ENCODE measurements at regions not wholly inside any gene's neighbourhood (a gene's known extent, or its start where the extent isn't known, plus 50 kb on each side); places are given as distances from the start of the nearest gene placed in this dataset.
"Not testable (repeated sequence)": the region's sequence is repeated elsewhere in the genome, so short reads cannot be mapped to it uniquely, and the experiment has no call there.

DNA sequence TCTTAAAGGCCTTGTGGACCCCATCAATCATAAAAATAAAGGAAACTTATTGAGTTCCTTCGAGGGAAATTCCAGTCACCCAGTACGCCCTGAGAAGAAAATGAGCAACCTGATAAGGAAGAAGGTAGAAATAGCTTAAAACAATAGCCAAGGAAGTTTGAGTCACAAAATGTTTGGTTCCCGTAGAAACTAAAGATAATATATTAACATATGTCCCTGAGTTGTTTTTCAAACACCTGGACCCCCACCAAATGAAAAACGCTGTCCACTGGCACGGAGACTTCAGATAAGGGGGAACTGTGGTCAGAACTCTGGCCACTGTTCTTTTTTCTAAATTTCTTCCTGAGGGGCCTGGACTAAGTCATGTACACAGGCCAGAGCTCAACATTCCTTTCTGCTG is 669.1 kb downstream of the ADCYAP1 start:
- no peak for DNase-seq

DNA sequence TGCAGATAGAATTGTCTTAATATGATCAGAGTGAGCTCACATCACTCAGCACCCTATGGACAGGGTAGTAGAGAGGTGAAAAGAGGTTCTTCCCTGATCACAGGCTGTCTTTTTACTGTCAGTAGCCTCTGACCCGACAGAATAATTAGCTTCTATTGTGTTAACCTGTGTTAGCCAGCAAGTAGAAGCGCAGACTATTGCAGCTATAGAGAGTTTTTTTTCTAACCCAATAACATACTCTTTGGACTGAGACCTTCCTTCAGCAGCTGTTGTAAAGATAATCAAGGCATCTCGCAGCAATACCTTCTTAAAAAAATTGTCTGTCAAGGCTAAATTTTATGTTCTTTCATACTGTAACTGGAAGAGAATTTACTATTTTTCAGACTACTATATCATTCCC is 670.4 kb downstream of the ADCYAP1 start:
- no peak for DNase-seq

DNA sequence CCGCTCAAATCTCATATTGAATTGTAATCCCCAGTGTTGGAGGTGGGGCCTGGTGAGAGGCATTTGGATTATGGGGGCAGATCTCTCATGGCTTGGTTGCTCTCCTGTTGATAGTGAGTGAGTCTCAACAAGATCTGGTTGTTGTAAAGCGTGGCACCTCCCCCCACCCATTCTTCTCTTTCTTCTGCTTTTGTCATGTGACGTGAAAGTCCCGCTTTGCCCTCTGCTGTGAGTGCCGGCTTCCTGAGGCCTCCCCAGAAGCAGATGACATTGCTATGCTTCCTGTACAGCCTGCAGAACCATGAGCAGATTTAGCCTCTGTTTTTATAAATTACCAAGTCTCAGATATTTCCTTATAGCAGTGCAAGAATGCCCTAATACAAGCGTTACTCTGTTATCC is 673.8 kb downstream of the ADCYAP1 start:
- DNase-seq = no peak

DNA sequence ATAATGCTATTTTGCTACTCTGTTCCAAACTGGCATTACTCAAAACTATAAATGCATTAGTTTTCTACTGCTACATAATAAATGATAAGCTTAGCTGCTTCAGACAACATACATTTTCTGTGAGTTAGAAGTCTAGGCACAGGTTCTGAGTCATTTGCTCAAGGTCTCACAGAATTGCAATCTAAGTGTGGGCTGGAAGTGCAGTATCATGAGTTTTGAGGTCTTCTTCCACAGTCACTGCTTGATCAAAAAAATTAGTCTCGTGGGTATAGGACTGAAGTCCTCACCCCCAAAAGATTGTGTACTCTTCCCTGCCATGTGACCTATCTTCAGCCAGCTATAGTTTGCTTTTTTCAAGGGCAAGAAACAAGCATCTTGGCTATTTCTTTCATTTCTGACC is 676.9 kb downstream of the ADCYAP1 start:
- DNase-seq = no peak

DNA sequence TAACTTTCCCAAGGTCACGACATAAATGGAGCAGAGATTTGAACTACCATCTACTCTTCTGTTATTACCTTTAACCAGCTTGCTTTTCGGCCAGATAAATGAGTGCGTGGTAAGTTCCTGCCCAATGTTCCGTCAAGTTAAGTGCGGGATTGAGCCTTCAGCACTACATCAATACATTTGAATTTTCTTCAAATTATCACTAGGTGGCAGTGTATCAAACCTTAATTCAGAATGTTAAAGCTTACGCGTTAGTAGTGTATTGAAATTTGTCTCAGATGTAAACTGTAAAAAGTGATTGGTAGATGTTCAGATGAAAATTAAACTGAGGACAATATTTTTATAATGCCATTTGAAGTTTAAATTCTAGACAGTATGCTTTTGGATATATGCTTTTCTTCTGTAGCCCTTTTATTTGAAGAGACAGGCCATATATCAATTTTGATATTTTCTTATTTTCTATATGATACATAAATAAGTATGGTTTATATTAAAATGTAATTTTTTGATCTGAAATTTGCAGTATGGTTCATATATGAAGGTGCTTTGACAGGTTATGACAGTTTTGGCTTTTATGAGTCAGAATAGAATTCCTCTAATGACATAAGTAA is 681.3 kb downstream of the ADCYAP1 start:
- DNase-seq = no peak

DNA sequence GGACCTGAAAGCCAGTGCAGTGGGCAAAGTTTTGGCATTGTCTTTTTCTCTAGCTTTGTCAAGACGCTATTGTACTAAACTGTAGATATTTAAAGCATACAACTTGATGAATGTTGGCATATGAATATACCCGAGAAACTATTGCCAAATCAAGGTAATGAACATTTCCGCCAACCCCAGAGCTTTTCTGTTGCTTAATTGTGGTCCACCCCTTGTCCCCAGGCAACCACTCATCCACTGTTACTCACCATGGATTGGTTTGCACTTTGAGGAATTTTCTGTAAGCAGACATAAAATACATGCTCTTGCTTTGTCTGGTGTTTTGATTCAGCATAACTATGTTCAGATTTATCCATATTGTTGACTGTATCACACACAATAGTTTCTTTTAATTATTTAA is 688.4 kb downstream of the ADCYAP1 start:
- no peak for DNase-seq

DNA sequence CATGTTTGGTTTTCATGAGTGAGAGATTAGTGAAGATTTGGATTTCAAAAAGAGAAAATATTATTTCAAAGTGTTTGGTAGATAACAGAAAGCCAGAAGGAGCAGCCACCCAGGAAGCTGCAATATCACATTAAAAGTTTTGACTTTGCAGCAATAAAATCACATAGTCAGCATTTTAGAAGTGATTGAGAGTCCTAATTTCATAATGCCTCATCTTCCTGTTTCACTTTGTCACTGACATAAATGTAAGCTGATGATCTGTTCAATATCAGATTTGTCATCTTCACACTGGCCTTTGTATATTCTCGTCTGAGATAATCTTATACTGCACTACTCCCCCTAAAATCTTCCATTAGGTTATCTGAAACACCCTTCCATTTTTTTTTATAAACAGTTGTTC is 690.5 kb downstream of the ADCYAP1 start:
- DNase-seq = no peak

DNA sequence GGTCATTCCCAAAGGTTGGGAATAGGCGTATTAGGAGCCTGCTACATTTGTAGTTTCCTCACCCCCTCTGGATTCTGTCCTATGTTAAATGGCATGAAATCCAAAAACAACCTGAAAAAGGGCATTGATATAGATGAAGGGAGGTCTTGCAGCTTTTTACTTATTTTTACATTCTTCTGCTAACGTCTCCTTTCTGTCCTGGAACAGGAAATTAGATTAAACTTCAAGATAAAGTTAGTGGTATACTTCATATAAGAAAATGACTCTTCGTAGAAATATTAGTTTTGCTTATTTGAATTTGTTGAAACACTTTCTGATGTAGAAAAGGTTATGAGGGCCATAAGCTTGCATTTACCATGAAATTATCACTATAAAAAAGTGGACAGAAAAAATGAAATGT is 694.5 kb downstream of the ADCYAP1 start:
- no peak for DNase-seq

DNA sequence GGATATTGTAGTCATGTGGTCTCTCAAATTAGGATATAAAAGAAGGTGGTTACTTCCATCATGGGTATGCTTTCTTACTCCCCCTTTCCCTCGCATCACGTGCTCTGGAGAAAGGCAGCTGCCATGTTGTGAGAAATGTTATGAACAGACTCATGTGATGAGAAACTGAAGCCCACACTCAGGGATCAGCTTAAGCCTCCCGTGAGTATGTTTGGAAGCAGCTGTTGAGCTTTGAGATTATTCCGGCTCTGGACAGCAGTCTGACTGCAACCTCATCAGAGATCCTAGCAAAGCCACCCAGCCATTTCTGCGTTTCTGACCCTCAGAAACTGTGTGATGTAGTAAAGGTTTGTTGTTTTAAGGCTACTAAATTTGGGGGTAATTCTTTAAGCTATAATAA is 700.1 kb downstream of the ADCYAP1 start:
- DNase-seq = no peak

DNA sequence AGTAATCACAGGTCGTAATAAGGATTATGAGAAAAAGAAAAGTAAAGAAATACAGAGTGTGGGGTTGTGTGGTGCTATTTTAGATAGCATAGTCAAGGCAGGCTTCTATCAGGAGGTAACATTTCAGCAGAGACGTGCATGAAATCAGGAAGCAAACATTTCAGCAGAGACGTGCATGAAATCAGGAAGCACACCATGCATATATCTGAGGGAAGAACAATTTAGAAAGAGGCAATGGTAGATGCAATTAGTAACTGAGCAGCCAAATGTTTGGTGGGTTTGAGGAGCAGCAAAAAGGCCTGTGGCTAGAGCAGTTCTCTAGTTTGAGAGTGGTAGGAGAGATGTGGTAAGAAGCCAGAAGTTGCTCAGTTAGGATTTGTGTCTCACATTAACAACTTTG is 713.7 kb downstream of the ADCYAP1 start:
- no peak for DNase-seq

DNA sequence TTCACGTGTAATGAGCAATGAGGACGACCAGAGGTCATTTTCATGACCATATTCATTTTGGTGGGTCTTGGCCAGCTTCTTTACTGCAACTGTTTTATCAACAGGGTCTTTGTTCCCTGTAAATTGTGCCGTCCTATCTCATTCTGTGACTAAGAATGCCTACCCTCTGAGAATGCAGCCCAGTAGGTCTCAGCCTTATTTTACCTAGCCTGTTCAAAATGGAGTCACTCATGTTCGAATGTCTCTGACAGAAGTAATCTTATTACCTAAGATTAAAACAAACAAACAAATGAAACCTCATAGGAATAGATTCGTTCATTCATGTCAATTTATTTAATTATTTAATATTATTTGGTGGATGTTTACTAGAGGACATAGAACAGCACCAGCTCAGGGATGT is 714.8 kb downstream of the ADCYAP1 start:
- DNase-seq = no peak

DNA sequence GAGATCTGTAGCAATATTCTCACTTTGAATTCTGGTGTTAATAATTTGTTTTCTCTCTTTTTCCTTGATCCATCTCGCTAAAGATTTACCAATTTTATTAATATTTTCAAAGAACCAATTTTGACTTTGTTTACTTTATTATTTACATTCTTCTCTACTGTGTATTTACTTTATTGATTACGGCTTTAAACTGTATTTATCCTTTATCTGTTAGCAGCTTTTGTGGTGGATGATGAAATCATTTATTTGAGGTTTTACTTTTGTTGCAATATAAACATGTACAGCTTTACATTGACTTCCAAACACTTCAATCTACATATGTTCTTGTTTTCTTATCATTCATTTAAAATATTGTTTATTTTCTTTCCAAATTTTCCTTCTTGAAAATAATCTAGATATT is 719.9 kb downstream of the ADCYAP1 start:
- no peak for DNase-seq

DNA sequence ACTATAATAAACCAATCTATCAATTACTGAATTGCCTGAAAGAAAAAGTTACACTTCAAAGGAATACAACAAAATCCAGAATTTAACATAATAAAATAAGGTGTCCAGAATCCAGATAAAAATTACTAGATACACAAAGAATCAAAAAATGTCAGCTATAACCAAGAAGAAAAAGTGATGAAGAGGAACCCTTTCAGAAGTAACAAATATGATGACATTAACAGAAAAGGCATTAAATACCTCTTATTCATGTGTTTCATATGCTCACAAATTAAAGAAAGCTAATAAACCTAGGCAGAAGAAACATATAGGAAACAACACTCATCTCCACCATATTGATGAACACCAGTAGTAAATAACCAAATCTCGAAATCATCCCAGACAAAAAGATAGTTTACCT is 722.8 kb downstream of the ADCYAP1 start:
- DNase-seq = no peak

DNA sequence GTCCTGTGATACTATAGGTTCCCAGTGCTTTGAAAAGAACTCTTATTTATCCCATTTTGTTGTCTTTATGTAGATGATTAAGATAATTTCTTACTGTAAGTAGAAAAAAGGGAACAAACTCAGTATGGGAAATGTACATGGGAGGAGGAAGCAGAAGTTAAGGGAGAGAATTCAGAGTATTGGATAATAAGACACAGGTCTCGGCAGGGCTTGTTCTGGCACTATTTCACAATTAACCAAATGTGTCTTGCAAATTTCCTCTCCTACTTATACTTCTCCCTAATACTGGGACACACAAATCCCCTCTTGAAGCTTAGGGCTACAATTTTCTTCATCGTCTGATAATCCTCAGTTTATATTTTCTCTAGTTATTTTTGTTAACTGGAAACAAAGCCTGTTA is 744.0 kb downstream of the ADCYAP1 start:
- no peak for DNase-seq

DNA sequence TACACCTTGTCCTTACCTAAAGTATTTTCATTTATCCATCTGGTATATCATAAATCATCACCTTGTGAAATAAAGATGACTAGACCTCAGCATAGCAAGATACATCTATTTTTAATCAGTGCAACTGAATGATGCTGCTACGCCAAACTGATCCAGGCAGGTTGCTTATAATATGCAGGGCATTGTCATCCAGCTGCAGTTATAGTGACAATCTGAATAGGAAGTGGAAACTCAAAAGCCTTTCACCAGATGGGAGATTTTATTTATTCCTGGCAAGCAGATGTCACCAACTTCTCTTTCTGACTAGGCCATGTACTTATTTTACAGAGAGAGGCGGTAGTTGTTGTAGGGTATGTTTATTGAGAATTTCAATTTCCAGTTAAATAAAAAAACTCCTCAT is 747.3 kb downstream of the ADCYAP1 start:
- DNase-seq = no peak

DNA sequence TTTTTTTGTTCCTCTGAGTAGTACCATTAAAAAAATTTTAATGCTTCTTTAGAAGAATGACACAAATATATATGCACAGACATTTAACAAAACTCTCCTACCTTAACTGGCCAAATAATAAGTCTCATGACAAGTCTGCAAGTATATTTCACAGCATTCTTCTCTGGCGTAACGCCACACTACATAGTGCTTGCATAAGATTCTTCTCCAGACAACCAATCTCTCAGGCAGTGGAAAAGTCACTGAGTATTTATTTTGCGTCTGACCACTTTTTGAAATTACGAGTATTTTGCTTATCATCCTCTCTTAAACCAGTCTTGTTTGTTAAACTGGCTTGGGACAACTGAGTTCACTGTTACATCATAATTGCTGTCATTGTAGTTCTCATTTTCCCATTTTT is 749.2 kb downstream of the ADCYAP1 start:
- no peak for DNase-seq

DNA sequence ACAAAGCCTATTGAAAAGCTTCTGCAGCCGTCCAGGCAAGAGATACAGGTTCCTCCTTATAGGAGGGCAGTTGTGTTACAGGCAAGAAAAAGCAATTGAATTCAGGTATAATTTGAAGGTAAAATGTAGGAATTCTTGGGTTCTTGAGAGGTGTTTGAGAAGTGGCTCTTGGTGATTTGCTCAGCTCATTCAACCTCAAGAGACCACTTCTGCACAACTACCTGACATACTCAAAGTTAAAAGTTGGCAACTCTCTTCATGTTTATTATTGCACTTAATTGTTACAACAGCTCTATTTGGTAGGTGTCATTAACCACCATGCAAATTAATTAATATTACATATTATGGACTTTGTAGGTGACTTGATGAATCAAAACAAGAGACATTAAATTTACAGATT is 753.2 kb downstream of the ADCYAP1 start:
- no peak for DNase-seq

DNA sequence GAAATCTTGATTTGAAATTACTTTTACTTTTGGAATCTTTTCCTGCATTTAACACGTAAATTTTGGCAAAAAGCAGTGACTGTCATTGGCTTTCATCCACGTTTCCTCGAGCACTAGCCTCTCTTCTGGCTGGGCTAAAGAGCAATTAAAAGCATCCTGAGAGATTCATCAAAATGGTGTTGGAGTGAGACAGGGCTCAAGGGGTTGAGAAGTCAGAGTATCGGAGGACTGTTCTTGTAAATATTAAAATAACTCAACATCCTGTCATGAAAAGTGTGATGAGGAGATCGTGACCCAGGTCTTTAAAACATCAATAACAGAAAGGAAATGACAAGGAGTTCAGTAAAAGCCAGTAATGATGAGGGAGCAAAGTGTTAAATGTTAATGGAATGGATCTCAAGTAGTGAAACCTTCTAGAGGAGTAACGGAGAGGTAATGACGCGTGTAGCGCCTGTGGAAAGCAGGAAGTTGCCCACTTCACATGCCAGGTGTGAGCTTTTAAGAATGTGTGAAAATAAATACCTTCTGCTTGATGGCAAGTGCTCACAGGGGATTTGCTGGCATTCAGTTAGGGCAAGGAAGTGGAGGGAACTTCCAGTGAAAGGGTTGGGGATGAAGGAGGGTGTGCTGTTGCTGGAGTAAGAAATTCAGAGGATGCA is 754.4 kb downstream of the ADCYAP1 start:
- no peak for DNase-seq

DNA sequence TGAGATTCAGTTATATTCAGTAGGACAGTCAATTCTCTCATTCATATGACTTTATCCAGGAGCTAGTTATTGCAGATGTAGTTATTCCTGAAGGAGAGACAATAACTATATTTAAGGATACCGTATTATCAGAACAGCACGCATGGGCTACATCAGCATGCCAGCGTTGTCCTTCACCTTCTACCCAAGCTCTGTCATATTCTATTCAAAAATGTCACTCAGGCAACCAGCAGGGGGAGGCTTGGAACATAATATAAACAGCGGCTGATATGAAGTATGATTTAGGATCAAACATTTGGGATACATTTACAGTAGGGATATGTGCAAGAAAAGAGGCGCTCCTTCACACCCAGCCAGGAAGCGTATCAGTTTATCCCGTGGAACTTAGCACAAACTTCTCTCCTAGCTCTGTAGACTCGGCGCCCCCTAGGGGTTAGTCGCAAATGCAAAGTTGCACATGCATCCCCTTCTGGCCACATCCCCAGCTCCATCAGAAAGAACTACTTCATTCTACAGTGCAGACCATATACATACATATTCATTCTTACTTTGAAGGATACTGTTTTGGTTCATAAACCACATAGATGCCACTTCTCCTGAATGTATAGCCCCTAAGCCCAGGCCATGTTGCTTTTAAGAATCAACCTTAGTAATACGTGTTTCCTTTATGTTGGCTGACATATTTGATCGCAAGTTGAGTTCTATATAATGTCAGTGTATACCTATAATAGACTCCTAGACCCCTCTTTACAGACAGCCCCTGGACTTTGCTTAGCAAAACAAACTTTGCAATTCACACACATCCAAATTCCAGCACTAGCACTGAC is 759.4 kb downstream of the ADCYAP1 start:
- peak in 1 of 14 donors; percentile 0 for DNase-seq

DNA sequence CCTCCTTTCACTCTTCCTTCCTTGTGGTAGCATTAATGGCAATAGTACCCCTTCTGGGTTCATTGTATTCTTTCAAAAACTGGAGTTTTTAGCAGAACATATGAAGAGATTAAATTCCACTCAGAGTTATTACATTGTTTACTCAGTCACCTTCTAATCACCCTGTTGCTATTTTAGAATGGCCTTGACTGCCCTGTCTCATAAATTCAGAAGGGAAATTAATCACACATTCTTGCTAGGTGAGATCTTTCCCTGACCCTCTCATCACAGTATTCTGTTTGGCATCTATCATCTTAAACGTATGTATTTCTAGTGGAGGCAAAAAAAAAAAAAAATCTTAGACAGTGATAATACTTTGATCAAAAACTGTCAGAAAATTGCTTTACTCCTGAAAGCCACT is 760.4 kb downstream of the ADCYAP1 start:
- DNase-seq = no peak

DNA sequence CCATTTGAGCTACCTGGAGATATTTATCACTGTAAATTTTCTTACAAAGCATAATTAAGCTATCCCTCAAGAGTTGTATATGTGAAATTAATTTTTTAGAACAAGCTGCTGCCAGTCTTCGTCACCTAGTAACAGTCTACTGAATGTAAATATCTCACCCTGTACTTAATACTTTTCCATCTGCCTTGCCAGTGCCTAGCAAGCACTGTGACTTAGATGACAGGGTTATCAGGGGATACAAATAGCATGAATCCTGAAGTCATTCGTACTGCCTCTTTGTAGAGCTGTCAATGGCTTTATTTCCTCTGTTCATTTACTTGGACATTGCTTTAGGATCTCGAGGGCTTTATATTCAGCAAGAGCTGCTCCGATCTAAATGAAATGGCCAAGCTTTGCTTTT is 763.6 kb downstream of the ADCYAP1 start:
- no peak for DNase-seq

DNA sequence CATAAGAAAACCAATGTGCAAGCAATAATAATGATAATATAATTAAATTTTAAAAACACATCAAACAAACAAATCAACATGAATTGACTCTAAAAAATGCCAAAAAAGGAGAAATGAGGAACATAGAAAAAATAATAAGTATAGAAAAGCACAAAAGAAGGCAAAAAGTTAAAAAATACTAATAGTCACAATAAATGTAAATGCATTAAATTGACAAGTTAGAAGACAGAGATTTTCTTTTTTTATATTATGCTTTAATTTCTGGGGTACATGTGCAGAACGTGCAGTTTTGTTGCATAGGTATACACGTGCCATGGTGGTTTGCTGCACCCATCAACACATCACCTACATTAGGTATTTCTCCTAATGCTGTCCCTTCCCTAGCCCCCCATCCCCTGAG is 767.0 kb downstream of the ADCYAP1 start:
- DNase-seq = not testable (repeated sequence)

DNA sequence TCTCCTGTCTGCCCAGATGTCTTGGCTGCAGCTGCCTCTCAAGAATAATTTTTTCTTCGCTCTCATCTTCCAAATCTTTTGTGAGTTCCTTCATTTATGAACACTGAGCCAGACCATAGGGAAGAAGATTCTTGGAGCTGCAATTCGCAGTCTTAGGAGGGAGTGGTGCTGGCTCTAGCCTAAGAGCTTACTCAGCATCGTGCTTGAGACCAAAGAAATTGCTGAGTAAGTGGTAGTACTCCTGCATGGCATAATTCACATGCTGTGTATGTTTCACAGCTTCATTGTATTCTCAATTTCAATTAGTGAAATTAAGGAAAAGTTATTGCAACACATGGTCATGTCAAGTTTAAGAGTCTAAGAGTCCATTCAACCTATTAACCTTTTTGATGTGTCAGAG is 771.7 kb downstream of the ADCYAP1 start:
- no peak for DNase-seq

DNA sequence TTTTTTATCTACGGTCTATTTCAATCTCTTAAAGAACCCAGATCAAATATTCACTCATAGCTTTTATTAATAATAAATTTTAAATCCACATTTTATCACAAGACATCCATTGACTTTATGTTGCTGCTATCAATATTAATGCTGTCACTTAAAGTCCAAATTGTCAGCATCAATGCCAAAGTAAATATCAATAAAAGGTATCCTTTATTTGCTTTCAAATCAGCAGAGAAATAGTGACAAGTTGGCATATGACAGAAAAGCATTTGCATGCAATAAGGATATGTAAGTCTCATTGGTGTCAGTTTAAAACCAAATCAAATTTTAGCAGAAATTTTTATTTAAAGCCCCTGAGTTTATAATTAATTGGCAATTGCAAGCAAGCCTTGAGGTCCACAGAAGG is 775.4 kb downstream of the ADCYAP1 start:
- DNase-seq = no peak

Measured in C1 segment of cervical spinal cord (tissue), 14 donors.